IPS-NIHi7 (cell line): ENCODE measurements at regions not wholly inside any gene's neighbourhood (a gene's known extent, or its start where the extent isn't known, plus 50 kb on each side); places are given as distances from the start of the nearest gene placed in this dataset.

Source experiments
- DNase-seq: peaks from one replicate; pipeline ENCODE4 v3.0.0; 2012; ENCODE audit warnings: mixed read lengths; ENCODE audit errors: extremely low spot score

- peak; percentile 49 for DNase-seq
These were observed 102.8 kb upstream of the WNT4 start for GRCh38 chr1:22245726-22246125.

GRCh38 chr1:22246755-22247480, 104.0 kb upstream of the WNT4 start:
- no peak for DNase-seq

- DNase-seq, result no peak
These were observed 104.8 kb upstream of the WNT4 start for GRCh38 chr1:22247527-22248245.

GRCh38 chr1:22248746-22249145, 105.8 kb upstream of the WNT4 start:
- DNase-seq, result no peak

GRCh38 chr1:22249928-22250680, 107.2 kb upstream of the WNT4 start:
- DNase-seq, result no peak

GRCh38 chr1:22250724-22251123, 107.8 kb upstream of the WNT4 start:
- peak; percentile 68 for DNase-seq

- DNase-seq, result no peak
These were observed 109.4 kb upstream of the WNT4 start for GRCh38 chr1:22252251-22252650.

GRCh38 chr1:22253012-22253790, 110.3 kb upstream of the WNT4 start:
- no peak for DNase-seq

- DNase-seq, result no peak
These were observed 111.9 kb upstream of the WNT4 start for GRCh38 chr1:22254756-22255155.

- DNase-seq, result no peak
These were observed 112.7 kb upstream of the WNT4 start for GRCh38 chr1:22255341-22256212.

- no peak for DNase-seq
These were observed 113.3 kb upstream of the WNT4 start for GRCh38 chr1:22256213-22256512.

- no peak for DNase-seq
These were observed 114.7 kb upstream of the WNT4 start for GRCh38 chr1:22257290-22258275.

GRCh38 chr1:22258698-22259097, 115.8 kb upstream of the WNT4 start:
- DNase-seq, result no peak

- DNase-seq, result no peak
These were observed 116.8 kb upstream of the WNT4 start for GRCh38 chr1:22259551-22260282.

GRCh38 chr1:22260860-22261432, 118.0 kb upstream of the WNT4 start:
- no peak for DNase-seq

- no peak for DNase-seq
These were observed 118.7 kb upstream of the WNT4 start for GRCh38 chr1:22261580-22261979.

GRCh38 chr1:22262583-22262982, 119.7 kb upstream of the WNT4 start:
- DNase-seq, result peak; percentile 61

- no peak for DNase-seq
These were observed 120.5 kb upstream of the WNT4 start for GRCh38 chr1:22263359-22263758.
